ENCODE measurements at regions not wholly inside any gene's neighbourhood (a gene's known extent, or its start where the extent isn't known, plus 50 kb on each side); places are given as distances from the start of the nearest gene placed in this dataset.
A peak's percentile ranks its signal among the peaks of the same experiment; 100 is the strongest.
"Not testable (repeated sequence)": the region's sequence is repeated elsewhere in the genome, so short reads cannot be mapped to it uniquely, and the experiment has no call there.

GRCh38 chr2:239549711-239550255 lies 149.0 kb upstream of the HDAC4 start:
- intact Hi-C loops (cut with micrococcal nuclease), result no loop called here
- no peaks in the 10 kb centered on the region for H3K9me3 Mint-ChIP-seq (ENCODE audit: unreplicated experiment)

GRCh38 chr2:239548965-239549595 lies 148.3 kb upstream of the HDAC4 start:
- no peaks in the 10 kb centered on the region for H3K27me3 Mint-ChIP-seq (ENCODE audit: insufficient read depth, unreplicated experiment)
- POLR2A ChIA-PET, result no interaction called here
- no peaks in the 10 kb centered on the region for H3K36me3 Mint-ChIP-seq (ENCODE audit: insufficient read depth, unreplicated experiment)
- no peak for DNase-seq (ENCODE audit: unreplicated experiment)
- peaks cover 9% of the 10 kb centered on the region for H3K4me1 Mint-ChIP-seq (ENCODE audit: insufficient read depth, unreplicated experiment)
- no peak overlapping the region for H3K4me3 Mint-ChIP-seq (ENCODE audit: unreplicated experiment)
- no TSS peak for BruUV-seq (replicated peaks)
- no peaks in the 10 kb centered on the region for H3K9me3 Mint-ChIP-seq (ENCODE audit: unreplicated experiment)
- H3K27ac Mint-ChIP-seq (ENCODE audit: low read depth, unreplicated experiment), result no peak overlapping the region
- intact Hi-C loops (cut with micrococcal nuclease), result no loop called here
- CTCF ChIA-PET, result no interaction called here
- TF ChIP-seq, protein P1, sequence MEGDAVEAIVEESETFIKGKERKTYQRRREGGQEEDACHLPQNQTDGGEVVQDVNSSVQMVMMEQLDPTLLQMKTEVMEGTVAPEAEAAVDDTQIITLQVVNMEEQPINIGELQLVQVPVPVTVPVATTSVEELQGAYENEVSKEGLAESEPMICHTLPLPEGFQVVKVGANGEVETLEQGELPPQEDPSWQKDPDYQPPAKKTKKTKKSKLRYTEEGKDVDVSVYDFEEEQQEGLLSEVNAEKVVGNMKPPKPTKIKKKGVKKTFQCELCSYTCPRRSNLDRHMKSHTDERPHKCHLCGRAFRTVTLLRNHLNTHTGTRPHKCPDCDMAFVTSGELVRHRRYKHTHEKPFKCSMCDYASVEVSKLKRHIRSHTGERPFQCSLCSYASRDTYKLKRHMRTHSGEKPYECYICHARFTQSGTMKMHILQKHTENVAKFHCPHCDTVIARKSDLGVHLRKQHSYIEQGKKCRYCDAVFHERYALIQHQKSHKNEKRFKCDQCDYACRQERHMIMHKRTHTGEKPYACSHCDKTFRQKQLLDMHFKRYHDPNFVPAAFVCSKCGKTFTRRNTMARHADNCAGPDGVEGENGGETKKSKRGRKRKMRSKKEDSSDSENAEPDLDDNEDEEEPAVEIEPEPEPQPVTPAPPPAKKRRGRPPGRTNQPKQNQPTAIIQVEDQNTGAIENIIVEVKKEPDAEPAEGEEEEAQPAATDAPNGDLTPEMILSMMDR (IDR thresholded peaks at IDR 0.05; ENCODE audit: unreplicated experiment), result no peak

More at GRCh38 chr2:239549711-239550255, 149.0 kb upstream of the HDAC4 start:
- no peaks in the 10 kb centered on the region for H3K27me3 Mint-ChIP-seq (ENCODE audit: insufficient read depth, unreplicated experiment)
- CTCF ChIA-PET, result interaction anchor here (0.6 kb wide), 1 partner anchor 124 kb away, joined by 3 read pairs; no protein-coding TSS in a partner anchor
- no peak for DNase-seq (ENCODE audit: unreplicated experiment)
- no peak overlapping the region for H3K27ac Mint-ChIP-seq (ENCODE audit: low read depth, unreplicated experiment)
- POLR2A ChIA-PET, result no interaction called here
- no peaks in the 10 kb centered on the region for H3K36me3 Mint-ChIP-seq (ENCODE audit: insufficient read depth, unreplicated experiment)
- no peak overlapping the region for H3K4me3 Mint-ChIP-seq (ENCODE audit: unreplicated experiment)
- no TSS peak for BruUV-seq (replicated peaks)
- TF ChIP-seq, protein P1 (IDR thresholded peaks at IDR 0.05; ENCODE audit: unreplicated experiment), result no peak
- peaks cover 13% of the 10 kb centered on the region for H3K4me1 Mint-ChIP-seq (ENCODE audit: insufficient read depth, unreplicated experiment)

- Mint-ChIP-seq H3K4me3 (ENCODE audit: unreplicated experiment) (no peak overlapping the region), H3K27me3 (ENCODE audit: insufficient read depth, unreplicated experiment) (no peaks in the 10 kb centered on the region), H3K4me1 (ENCODE audit: insufficient read depth, unreplicated experiment) (peaks cover 9% of the 10 kb centered on the region), H3K36me3 (ENCODE audit: insufficient read depth, unreplicated experiment) (no peaks in the 10 kb centered on the region), H3K9me3 (ENCODE audit: unreplicated experiment) (no peaks in the 10 kb centered on the region), H3K27ac (ENCODE audit: low read depth, unreplicated experiment) (no peak overlapping the region)
- peak; percentile 78 for DNase-seq (ENCODE audit: unreplicated experiment)
- intact Hi-C loops (cut with micrococcal nuclease), result no loop called here
- TF ChIP-seq, protein P1 (IDR thresholded peaks at IDR 0.05; ENCODE audit: unreplicated experiment), result no peak
- POLR2A ChIA-PET, result no interaction called here
- CTCF ChIA-PET, result no interaction called here
- BruUV-seq (replicated peaks), result no TSS peak
These were observed 147.6 kb upstream of the HDAC4 start for GRCh38 chr2:239548451-239548871.

DNA sequence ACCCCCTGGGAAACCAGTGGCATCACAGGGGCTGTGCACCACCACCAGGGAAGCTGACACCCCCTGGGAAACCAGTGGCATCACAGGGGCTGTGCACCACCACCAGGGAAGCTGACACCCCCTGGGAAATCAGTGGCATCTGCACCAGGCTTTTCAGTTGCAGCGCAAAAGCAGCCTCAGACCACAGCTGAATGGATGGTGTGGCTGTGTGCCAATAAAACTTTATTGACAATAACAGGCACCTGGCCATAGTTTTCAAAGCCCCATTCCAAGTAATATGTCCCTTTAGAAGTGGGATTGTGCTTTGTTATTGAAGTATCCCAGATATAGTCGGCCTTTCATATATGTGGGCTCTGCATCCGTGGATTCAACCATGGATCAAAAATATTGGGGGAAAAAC lies 146.3 kb upstream of the HDAC4 start:
- POLR2A ChIA-PET, result interaction anchor here (0.5 kb wide), 1 partner anchor 18 kb away, joined by 3 read pairs; no protein-coding TSS in a partner anchor
- H3K4me3 Mint-ChIP-seq (ENCODE audit: unreplicated experiment); H3K27ac Mint-ChIP-seq (ENCODE audit: low read depth, unreplicated experiment); H3K27me3 Mint-ChIP-seq (ENCODE audit: insufficient read depth, unreplicated experiment); H3K36me3 Mint-ChIP-seq (ENCODE audit: insufficient read depth, unreplicated experiment); DNase-seq (ENCODE audit: unreplicated experiment); H3K9me3 Mint-ChIP-seq (ENCODE audit: unreplicated experiment); H3K4me1 Mint-ChIP-seq (ENCODE audit: insufficient read depth, unreplicated experiment); intact Hi-C loops (cut with micrococcal nuclease); BruUV-seq (replicated peaks): not testable (repeated sequence)
- CTCF ChIA-PET, result interaction anchor here (0.6 kb wide), 1 partner anchor 12 kb away, joined by 3 read pairs; no protein-coding TSS in a partner anchor

Measured in MCF 10A (cell line).